ENCODE measurements at regions not wholly inside any gene's neighbourhood (a gene's known extent, or its start where the extent isn't known, plus 50 kb on each side); places are given as distances from the start of the nearest gene placed in this dataset.

DNA sequence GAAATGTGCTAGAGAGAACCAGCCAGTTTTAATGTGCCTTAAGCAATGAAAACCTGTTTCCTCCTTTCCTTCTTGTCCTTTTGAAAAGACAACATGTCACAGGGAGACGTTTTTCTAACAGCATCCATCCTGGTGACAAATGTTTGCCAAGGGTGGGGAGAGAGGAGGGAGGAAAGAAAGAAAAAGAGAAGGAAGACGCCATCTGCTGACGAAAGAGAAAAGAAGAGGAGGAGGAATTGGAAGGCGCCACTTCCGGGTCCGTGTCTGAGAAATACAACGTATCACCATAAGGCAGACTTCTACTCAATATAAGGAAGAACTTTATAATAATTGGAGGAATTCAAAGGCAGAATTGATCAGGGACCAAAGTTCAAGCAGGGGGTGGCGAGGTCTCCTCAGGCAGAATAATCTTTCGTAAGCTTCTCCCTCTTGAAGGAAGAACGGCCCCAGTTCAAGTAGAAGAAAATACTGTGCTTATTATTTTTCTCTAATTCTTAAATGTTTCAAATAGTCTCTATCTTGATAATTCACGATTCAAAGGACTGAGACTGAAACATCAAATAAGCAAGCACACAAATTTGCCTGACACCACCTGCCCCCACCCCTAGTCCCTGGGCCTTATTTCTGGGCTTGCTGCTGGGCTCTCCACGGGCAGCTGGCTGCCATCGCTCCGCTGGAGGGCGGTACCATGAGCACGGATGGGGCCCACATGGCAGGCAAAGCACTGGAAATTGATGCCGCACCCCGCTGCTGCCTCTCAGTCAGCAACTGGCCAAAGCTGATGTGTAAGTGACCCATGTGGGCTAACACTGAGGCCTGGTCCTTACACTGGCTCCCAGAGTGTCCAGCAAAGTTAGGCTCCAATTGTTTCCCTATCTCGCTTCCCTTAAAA is 273.7 kb upstream of the KLF14 start:
- H3K4me2 ChIP-seq (ENCODE audit: low read length, poor library complexity, severe bottlenecking) = no peak overlapping the region
- H3K36me3 ChIP-seq (ENCODE audit: control insufficient read depth in 1 of 2, insufficient read depth in 2 of 2, low read depth in 1 of 2, low read length in 2 of 2) = peaks cover 0 to 33% of the 10 kb centered on the region in 2 experiments
- H3K27ac ChIP-seq (ENCODE audit: low read length, poor library complexity, severe bottlenecking) = peak overlapping the region; percentile 60
- peaks cover under 1% of the 10 kb centered on the region for H3K9me3 ChIP-seq (ENCODE audit: control insufficient read depth, low read length)
- peaks cover 14% of the 10 kb centered on the region for H3K4me1 ChIP-seq (ENCODE audit: control insufficient read depth, insufficient read depth, low read depth, low read length)
- H4K91ac ChIP-seq (ENCODE audit: low read length) = peak overlapping the region; percentile 90
- H4K8ac ChIP-seq (ENCODE audit: low read length) = peak overlapping the region; percentile 93
- peak overlapping the region; percentile 85 for H3K9ac ChIP-seq (ENCODE audit: low read length)
- H2BK5ac ChIP-seq (ENCODE audit: low read depth, low read length, poor library complexity, severe bottlenecking) = no peak overlapping the region
- peak overlapping the region in 1 of 2 experiments; percentile 22 for H3K14ac ChIP-seq (ENCODE audit: low read length in 2 of 2)
- peak overlapping the region in 1 of 2 experiments; percentile 55 for H3K4me3 ChIP-seq (ENCODE audit: insufficient read depth in 1 of 2, low read depth in 1 of 2, low read length in 2 of 2)
- peak; percentile 88 for DNase-seq
- H2BK15ac ChIP-seq (ENCODE audit: low read depth, poor library complexity, severe bottlenecking) = peak overlapping the region; percentile 19
- peak overlapping the region; percentile 84 to 98 for H2BK12ac ChIP-seq (ENCODE audit: low read length in 2 of 2)
- peaks cover 7% of the 10 kb centered on the region for H3K79me1 ChIP-seq (replicated peaks; ENCODE audit: low read length, poor library complexity, severe bottlenecking)
- peak overlapping the region; percentile 72 to 73 for H3K4ac ChIP-seq (ENCODE audit: low read depth in 1 of 2, low read length in 2 of 2)
- peak overlapping the region in 1 of 2 experiments; percentile 37 for H3K23ac ChIP-seq (ENCODE audit: low read length in 2 of 2)
- peak overlapping the region; percentile 83 to 89 for H3K18ac ChIP-seq (ENCODE audit: low read depth in 1 of 2, low read length in 2 of 2)
- peak overlapping the region; percentile 61 for H2BK120ac ChIP-seq (ENCODE audit: low read depth, low read length)
- peak overlapping the region; percentile 33 for H2AK5ac ChIP-seq (ENCODE audit: low read length, severe bottlenecking)
- no peaks in the 10 kb centered on the region for H3K27me3 ChIP-seq (ENCODE audit: control insufficient read depth in 1 of 2, insufficient read depth in 1 of 2, low read length in 2 of 2)
- H2AFZ ChIP-seq (ENCODE audit: low read depth, low read length) = no peak overlapping the region
- 66% methylated on average over 12 of the region's 19 CpGs for WGBS

DNA sequence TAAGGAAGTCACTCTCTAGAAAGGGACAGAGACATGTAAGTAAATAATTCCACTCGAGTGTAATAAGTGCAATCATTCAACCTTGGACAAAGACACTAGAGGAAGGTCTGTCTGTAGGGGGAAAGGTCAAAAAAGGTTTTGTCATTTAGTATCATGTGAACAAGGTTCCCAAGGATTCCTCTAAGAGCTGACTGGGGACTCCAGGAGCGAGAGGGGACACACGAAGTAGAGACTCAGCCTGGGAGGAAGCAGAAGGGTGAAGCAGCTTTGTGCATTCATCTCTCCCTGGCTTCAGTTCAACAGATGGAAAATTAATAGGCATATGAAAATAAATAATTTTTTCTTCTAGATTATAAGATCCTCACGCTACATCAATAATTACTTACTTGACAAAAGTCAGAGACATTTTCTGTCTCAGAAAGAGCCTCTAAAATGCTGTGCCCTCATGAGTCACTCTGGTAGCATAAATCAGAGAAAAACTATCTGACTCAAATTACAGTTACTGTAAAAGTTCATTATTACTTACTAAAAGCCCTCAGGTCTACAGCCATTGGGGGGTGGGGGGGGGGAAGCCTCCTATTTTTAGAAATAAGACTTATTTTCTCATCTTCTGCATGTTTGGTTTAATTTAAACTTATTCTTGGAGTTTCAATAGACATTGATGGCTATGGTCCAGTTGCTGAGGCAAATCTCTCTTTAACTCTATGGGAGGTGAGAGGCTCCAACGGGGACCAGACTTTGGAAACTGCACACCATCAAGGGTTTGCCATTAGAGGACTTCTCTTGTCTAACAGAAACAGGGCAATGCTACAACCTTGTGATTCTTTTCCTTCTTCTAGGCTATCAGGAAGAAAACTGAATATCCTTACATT is 275.1 kb upstream of the KLF14 start:
- Histone ChIP-seq H3K27me3 (ENCODE audit: control insufficient read depth in 1 of 2, insufficient read depth in 1 of 2, low read length in 2 of 2) (no peaks in the 10 kb centered on the region), H2BK15ac (ENCODE audit: low read depth, poor library complexity, severe bottlenecking) (no peak overlapping the region), H3K4me1 (ENCODE audit: control insufficient read depth, insufficient read depth, low read depth, low read length) (peaks cover 19% of the 10 kb centered on the region), H3K4me2 (ENCODE audit: low read length, poor library complexity, severe bottlenecking) (no peak overlapping the region), H2BK12ac (ENCODE audit: low read length in 2 of 2) (no peak overlapping the region), H3K36me3 (ENCODE audit: control insufficient read depth in 1 of 2, insufficient read depth in 2 of 2, low read depth in 1 of 2, low read length in 2 of 2) (peaks cover 0 to 42% of the 10 kb centered on the region in 2 experiments), H3K9me3 (ENCODE audit: control insufficient read depth, low read length) (no peaks in the 10 kb centered on the region), H3K79me1 (replicated peaks; ENCODE audit: low read length, poor library complexity, severe bottlenecking) (peaks cover 14% of the 10 kb centered on the region), H3K9ac (ENCODE audit: low read length) (peak overlapping the region; percentile 85), H3K27ac (ENCODE audit: low read length, poor library complexity, severe bottlenecking) (peak overlapping the region; percentile 50), H2AK5ac (ENCODE audit: low read length, severe bottlenecking) (no peak overlapping the region), H2BK5ac (ENCODE audit: low read depth, low read length, poor library complexity, severe bottlenecking) (no peak overlapping the region), H2AFZ (ENCODE audit: low read depth, low read length) (no peak overlapping the region), H3K18ac (ENCODE audit: low read depth in 1 of 2, low read length in 2 of 2) (peak overlapping the region in 1 of 2 experiments; percentile 59), H3K23ac (ENCODE audit: low read length in 2 of 2) (no peak overlapping the region), H2BK120ac (ENCODE audit: low read depth, low read length) (peak overlapping the region; percentile 43), H3K4ac (ENCODE audit: low read depth in 1 of 2, low read length in 2 of 2) (no peak overlapping the region), H4K8ac (ENCODE audit: low read length) (no peak overlapping the region), H3K14ac (ENCODE audit: low read length in 2 of 2) (no peak overlapping the region), H4K91ac (ENCODE audit: low read length) (no peak overlapping the region), H3K4me3 (ENCODE audit: insufficient read depth in 1 of 2, low read depth in 1 of 2, low read length in 2 of 2) (peak overlapping the region in 1 of 2 experiments; percentile 42)
- 56% methylated on average over 5 of the region's 5 CpGs for WGBS
- peak; percentile 80 for DNase-seq

DNA sequence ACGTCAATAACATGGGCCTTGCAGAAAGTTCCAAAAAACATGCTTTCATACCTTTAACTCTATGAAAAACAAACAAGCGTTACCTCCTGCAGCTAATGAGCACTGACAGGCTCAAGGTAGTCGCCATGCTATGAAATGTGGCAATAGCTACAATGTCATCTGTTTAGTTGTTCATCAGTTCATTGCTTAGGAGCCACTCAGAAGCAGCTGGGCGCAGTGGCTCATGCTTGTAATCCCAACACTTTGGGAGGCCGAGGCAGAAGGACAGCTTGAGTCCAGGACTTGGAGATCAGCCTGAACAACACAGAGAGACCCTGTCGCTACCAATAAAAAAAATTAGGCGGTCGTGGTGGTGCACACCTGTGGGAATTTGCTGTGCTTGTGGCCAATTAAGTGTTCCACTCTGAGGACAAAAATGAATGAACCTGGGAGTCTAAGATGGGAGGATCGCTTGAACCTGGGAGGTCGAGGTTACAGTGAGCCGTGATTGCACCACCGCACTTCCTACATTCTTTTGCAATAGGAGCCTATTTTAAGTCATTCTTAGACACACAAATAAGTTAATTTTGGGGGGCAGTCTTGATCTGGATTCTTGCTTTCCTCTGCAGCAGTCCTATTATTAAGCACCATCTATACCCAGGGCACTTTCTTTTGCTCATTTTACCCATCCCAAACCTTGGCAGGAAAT is 276.2 kb upstream of the KLF14 start:
- Histone ChIP-seq H3K14ac (ENCODE audit: low read length in 2 of 2) (peak overlapping the region in 1 of 2 experiments; percentile 92), H3K18ac (ENCODE audit: low read depth in 1 of 2, low read length in 2 of 2) (peak overlapping the region; percentile 37 to 87), H3K4me2 (ENCODE audit: low read length, poor library complexity, severe bottlenecking) (no peak overlapping the region), H4K91ac (ENCODE audit: low read length) (no peak overlapping the region), H3K27me3 (ENCODE audit: control insufficient read depth in 1 of 2, insufficient read depth in 1 of 2, low read length in 2 of 2) (no peaks in the 10 kb centered on the region), H4K8ac (ENCODE audit: low read length) (peak overlapping the region; percentile 66), H3K79me1 (replicated peaks; ENCODE audit: low read length, poor library complexity, severe bottlenecking) (peaks cover 16% of the 10 kb centered on the region), H2AK5ac (ENCODE audit: low read length, severe bottlenecking) (no peak overlapping the region), H3K4me1 (ENCODE audit: control insufficient read depth, insufficient read depth, low read depth, low read length) (peaks cover 20% of the 10 kb centered on the region), H3K4me3 (ENCODE audit: insufficient read depth in 1 of 2, low read depth in 1 of 2, low read length in 2 of 2) (no peak overlapping the region), H2AFZ (ENCODE audit: low read depth, low read length) (no peak overlapping the region), H2BK15ac (ENCODE audit: low read depth, poor library complexity, severe bottlenecking) (no peak overlapping the region), H3K36me3 (ENCODE audit: control insufficient read depth in 1 of 2, insufficient read depth in 2 of 2, low read depth in 1 of 2, low read length in 2 of 2) (peaks cover 0 to 44% of the 10 kb centered on the region in 2 experiments), H3K9me3 (ENCODE audit: control insufficient read depth, low read length) (no peaks in the 10 kb centered on the region), H2BK5ac (ENCODE audit: low read depth, low read length, poor library complexity, severe bottlenecking) (no peak overlapping the region), H3K4ac (ENCODE audit: low read depth in 1 of 2, low read length in 2 of 2) (peak overlapping the region; percentile 54 to 77), H3K9ac (ENCODE audit: low read length) (no peak overlapping the region), H3K23ac (ENCODE audit: low read length in 2 of 2) (no peak overlapping the region), H2BK12ac (ENCODE audit: low read length in 2 of 2) (peak overlapping the region; percentile 14 to 92), H3K27ac (ENCODE audit: low read length, poor library complexity, severe bottlenecking) (no peak overlapping the region), H2BK120ac (ENCODE audit: low read depth, low read length) (no peak overlapping the region)
- no peak for DNase-seq
- 98% methylated on average over 10 of the region's 12 CpGs for WGBS

Measured in mesenchymal stem cell (in vitro differentiated cells and primary cell).